Ishikawa (cell line): ENCODE measurements at regions not wholly inside any gene's neighbourhood (a gene's known extent, or its start where the extent isn't known, plus 50 kb on each side); places are given as distances from the start of the nearest gene placed in this dataset.

Source experiments
- CEBPB ChIP-seq: IDR thresholded peaks from 2 replicates; pipeline ENCODE4 v1.6.1; 2012
- EGR1 ChIP-seq: IDR thresholded peaks from 2 replicates; pipeline ENCODE4 v1.6.1; 2012
- EP300 ChIP-seq: IDR thresholded peaks from 2 replicates; pipeline ENCODE4 v1.6.1; 2012; ENCODE audit warnings: borderline replicate concordance
- NFIC ChIP-seq: IDR thresholded peaks from 2 replicates; pipeline ENCODE4 v1.6.1; 2012
- RAD21 ChIP-seq: IDR thresholded peaks from 2 replicates; pipeline ENCODE4 v1.6.1; 2012; ENCODE audit warnings: low read depth
- REST ChIP-seq: IDR thresholded peaks from 2 replicates; pipeline ENCODE4 v1.6.1; 2012; ENCODE audit warnings: low read depth, mild to moderate bottlenecking
- TAF1 ChIP-seq: IDR thresholded peaks from 2 replicates; pipeline ENCODE4 v1.6.1; 2012; ENCODE audit warnings: low read depth, mild to moderate bottlenecking
- YY1 ChIP-seq: IDR thresholded peaks from 2 replicates; pipeline ENCODE4 v1.6.1; 2012; ENCODE audit warnings: low read depth
- TF ChIP-seq, protein P1 (sequence below): IDR thresholded peaks from 2 replicates; pipeline ENCODE4 v1.6.1; 2012

DNA sequence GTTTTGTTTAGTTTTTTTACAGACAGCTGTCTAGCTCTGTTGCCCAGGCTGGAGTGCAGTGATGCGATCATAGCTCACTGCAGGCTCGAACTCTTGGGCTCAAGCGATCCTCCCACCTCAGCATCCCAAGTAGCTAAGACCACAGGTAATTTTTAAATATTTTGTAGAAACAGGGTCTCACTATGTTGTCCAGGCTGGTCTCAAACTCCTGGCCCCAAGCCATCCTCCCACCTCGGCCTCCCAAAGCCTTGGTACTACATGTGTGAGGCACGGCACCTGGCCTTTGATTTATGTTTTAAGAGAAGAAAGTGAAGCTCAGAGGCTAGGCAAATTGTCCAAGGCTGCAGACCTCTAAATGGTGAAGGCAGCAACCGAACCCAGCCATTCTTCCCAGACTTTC is 98.6 kb upstream of the SVIL start:
- TF ChIP-seq NFIC (no peak), CEBPB (no peak), RAD21 (no peak), YY1 (no peak), EP300 (no peak), REST (no peak), EGR1 (no peak), TAF1 (no peak)
- TF ChIP-seq, protein P1, sequence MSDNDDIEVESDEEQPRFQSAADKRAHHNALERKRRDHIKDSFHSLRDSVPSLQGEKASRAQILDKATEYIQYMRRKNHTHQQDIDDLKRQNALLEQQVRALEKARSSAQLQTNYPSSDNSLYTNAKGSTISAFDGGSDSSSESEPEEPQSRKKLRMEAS = no peak
